LHCN-M2 (cell line): ENCODE measurements at regions not wholly inside any gene's neighbourhood (a gene's known extent, or its start where the extent isn't known, plus 50 kb on each side); places are given as distances from the start of the nearest gene placed in this dataset.

Source experiments
- DNase-seq: peaks from one replicate; pipeline ENCODE4 v3.0.0-alpha.2; 2012; ENCODE audit warnings: low read depth

GRCh38 chr3:174776123-174776522 is 83.0 kb upstream of the NAALADL2 start:
- DNase-seq = no peak

- DNase-seq = no peak
These were observed 82.5 kb upstream of the NAALADL2 start for GRCh38 chr3:174776636-174777035.

GRCh38 chr3:174777813-174778212 is 81.3 kb upstream of the NAALADL2 start:
- DNase-seq = no peak

GRCh38 chr3:174783502-174783901 is 75.6 kb upstream of the NAALADL2 start:
- no peak for DNase-seq

GRCh38 chr3:174784206-174784934 is 74.8 kb upstream of the NAALADL2 start:
- no peak for DNase-seq

- DNase-seq = no peak
These were observed 72.3 kb upstream of the NAALADL2 start for GRCh38 chr3:174786825-174787224.

GRCh38 chr3:174791161-174791560 is 68.0 kb upstream of the NAALADL2 start:
- DNase-seq = no peak

GRCh38 chr3:174792864-174793263 is 66.3 kb upstream of the NAALADL2 start:
- DNase-seq = no peak
